Testis (tissue), 2 donors: ENCODE measurements at regions not wholly inside any gene's neighbourhood (a gene's known extent, or its start where the extent isn't known, plus 50 kb on each side); places are given as distances from the start of the nearest gene placed in this dataset.

Source experiments
- POLR2A ChIP-seq: fragments of 450-650 bp; IDR thresholded peaks from one replicate; pipeline ENCODE4 v1.6.1; 2017; ENCODE audit warnings: antibody characterized with exemption, mild to moderate bottlenecking, moderate library complexity
- TF ChIP-seq, protein P1 (sequence below), 3 experiments: fragments of 450-650 bp in 2 of 3; fragments of 200-600 bp in 1 of 3; sonication (generic) in 1 of 3; IDR thresholded peaks; one replicate each; pipeline ENCODE4 v1.5.1; 2016 to 2019; ENCODE audit warnings: antibody characterized with exemption in 3 of 3, mild to moderate bottlenecking in 2 of 3, moderate library complexity in 1 of 3

DNA sequence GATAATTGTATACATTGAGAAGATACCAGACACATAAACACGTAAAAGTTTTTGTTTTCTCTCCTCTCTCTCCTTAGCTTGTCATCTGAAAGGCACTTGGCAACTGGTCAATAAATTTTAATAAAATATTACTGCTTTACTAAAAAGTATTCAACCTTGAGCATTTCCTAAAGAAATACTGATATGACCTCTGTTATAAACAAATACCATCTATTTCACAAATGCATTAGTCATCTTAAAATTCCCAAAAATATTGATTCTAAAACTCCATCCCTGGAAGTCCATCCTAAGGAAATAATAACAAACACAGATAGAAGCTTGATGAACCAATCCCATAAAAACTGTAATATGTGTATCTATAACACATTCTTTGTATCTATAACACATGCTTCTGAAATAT is 483.2 kb downstream of the TLR4 start:
- TF ChIP-seq, protein P1, sequence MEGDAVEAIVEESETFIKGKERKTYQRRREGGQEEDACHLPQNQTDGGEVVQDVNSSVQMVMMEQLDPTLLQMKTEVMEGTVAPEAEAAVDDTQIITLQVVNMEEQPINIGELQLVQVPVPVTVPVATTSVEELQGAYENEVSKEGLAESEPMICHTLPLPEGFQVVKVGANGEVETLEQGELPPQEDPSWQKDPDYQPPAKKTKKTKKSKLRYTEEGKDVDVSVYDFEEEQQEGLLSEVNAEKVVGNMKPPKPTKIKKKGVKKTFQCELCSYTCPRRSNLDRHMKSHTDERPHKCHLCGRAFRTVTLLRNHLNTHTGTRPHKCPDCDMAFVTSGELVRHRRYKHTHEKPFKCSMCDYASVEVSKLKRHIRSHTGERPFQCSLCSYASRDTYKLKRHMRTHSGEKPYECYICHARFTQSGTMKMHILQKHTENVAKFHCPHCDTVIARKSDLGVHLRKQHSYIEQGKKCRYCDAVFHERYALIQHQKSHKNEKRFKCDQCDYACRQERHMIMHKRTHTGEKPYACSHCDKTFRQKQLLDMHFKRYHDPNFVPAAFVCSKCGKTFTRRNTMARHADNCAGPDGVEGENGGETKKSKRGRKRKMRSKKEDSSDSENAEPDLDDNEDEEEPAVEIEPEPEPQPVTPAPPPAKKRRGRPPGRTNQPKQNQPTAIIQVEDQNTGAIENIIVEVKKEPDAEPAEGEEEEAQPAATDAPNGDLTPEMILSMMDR (IDR thresholded peaks at IDR 0.05) = no peak
- no peak for TF ChIP-seq POLR2A
